CD4-positive, alpha-beta T cell treated with Interleukin-2 at 100 ng/mL for 4 hours (primary cell): ENCODE measurements at regions not wholly inside any gene's neighbourhood (a gene's known extent, or its start where the extent isn't known, plus 50 kb on each side); places are given as distances from the start of the nearest gene placed in this dataset.
"Not testable (repeated sequence)": the region's sequence is repeated elsewhere in the genome, so short reads cannot be mapped to it uniquely, and the experiment has no call there.

ENCODE experiments used
- DNase-seq: peaks from one replicate; pipeline ENCODE4 v3.0.0-alpha.2; 2020; ENCODE audit warnings: low spot score

DNA sequence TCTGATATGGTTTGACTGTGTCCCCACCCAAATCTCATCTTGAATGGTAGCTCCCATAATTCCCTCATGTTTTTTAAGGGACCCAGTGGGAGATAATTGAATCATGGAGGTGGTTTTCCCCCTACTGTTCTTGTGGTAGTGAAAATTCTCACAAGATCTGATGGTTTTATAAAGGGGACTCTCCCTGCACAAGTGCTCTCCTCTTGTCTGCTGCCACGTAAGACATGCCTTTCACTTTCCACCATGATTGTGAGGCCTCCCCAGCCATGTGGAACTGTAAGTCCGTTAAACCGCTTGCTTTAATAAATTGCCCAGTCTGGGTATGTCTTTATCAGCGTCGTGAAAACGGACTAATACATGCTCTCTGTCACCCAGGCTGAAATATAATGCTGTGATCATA, 200.9 kb upstream of the SLIT2 start:
- no peak for DNase-seq

DNA sequence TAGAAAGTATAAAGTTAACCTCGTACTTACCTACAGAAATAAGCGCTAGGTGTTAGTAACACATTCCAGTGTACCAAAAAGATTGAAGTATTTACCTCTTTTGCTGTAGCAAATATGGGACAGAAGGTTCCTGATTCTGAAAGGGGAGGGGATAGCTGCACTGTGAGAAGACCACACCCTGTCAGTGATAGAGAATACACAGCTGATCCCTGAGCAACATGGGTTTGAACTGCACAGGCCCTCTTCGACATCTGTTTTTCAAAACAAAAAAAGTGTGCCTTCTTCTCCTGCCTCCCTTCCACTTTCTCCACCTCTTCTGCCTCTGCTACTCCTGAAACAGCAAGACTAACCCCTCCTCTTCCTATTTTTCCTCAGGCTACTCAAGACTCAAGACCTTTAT, 201.8 kb upstream of the SLIT2 start:
- DNase-seq, result no peak

DNA sequence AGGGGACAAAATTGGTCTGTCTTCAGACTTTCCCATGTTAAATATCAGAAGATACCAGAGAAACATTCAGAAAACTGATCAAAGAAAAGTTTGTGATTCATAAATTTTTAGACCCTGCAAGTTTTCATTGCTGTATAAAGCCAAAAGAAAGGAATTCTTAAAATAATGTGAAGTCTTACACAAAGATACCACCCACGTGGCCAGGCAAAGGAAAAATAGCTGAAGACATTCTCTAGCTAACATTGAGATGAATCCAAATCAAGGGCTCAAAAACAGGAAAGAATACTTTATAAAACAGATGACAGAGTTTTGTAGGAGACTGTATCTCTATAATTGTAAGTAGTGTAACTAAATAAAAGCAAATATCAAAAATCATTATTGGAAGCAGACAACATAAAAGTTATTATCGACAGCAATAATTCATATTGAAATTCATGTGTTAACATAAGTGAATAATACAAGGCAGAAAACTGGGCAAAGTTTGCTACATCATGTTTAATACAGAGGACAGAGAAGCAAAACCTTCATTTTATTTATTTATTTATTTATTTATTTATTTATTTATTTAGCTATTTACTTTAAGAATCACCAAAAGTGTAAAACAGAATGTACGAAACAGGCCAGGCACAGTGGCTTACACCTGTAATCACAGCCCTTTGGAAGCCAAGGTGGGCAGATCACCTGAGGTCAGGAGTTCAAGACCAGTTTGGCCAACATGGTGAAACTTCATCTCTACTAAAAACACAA, 204.6 kb upstream of the SLIT2 start:
- DNase-seq, result no peak

DNA sequence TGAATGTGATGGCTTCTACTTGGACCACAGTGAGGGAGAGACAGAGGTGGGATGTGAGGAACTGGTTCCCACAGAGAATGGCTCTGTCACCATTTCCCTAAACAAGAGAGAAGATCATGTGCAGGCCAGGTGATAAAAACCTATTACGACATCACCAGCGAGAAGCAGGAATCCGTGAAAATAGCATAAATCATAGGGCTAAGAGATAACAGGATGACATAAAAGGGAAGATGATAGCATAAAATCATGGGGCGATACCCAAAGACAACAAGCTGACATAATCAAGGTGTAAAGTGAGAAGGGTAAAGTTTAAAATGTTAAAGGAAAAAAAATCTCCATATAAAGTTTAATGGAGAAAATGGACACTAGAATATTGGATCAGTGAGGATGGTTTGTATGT, 205.5 kb upstream of the SLIT2 start:
- DNase-seq, result no peak

DNA sequence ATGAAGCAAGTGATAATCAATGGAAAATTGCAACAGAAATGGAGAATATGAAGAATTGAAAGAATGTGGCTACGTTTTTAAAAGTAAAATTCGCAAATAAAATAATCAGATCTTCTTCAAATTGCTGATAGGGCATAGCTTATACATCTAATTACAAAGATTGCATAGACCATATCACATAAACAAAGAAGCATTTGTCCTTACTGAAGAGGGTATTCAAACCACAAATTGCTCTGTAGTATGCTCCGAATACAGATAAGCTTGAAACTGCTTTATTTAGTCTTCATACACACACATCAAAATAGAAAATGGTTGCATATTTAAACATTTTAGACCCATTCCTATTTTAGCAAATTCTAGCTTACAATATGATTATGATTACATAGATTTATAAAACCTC, 206.7 kb upstream of the SLIT2 start:
- DNase-seq, result no peak

DNA sequence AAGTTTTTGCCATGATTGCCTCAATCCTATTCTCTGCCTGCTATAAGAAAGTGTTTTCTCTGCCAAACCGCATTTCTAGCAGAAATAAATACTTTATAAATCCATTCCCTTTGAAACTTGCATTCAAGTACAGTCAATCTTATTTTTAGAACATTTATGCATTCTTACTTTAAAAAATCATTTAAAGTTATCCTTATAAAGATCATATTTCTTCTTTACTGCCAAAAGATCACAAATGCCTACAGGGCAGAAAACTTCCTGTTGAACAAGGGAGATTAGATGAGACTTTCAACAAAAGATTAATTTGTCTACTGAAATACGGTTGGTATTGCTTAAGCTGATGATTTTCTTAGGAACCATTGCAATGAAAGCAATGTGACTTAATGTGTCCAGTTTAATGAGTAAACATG, 207.2 kb upstream of the SLIT2 start:
- DNase-seq, result no peak

DNA sequence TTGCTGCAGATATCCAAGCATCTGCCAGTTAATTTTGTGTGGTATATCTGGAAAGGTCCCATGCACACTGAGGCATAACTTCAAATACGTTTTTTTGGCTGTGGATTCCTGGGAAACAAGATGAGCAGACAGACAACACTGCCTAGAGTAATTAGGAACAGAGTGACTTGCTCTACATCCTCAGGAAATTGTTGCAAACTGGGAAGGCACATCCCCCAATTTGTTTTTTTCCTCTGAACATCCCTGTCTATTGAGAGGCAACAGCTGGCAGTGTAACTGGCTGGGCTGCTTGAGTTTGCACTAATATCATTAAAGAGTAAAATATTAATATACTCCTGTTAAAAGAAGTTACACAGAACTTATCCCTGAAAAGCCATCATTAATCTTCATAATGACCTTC, 207.7 kb upstream of the SLIT2 start:
- no peak for DNase-seq

DNA sequence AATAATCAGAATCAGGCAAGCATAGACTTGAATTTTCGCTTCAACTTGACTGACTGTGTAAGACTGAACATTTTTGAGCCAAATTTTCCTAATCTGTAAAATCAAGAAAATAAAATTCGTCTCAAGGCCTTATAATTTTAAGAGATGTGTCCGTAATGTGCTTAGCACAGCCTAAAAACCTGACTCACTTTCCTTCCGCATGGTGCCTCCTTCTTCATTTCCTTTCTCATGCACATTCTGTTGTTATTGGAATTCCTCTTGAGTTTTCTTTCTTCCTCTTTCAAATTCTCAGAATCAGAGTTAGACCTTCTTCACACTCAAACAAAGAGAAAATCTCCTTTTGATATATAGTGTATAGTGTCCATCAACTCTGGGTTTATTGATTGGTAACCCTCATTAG, 208.9 kb upstream of the SLIT2 start:
- no peak for DNase-seq

DNA sequence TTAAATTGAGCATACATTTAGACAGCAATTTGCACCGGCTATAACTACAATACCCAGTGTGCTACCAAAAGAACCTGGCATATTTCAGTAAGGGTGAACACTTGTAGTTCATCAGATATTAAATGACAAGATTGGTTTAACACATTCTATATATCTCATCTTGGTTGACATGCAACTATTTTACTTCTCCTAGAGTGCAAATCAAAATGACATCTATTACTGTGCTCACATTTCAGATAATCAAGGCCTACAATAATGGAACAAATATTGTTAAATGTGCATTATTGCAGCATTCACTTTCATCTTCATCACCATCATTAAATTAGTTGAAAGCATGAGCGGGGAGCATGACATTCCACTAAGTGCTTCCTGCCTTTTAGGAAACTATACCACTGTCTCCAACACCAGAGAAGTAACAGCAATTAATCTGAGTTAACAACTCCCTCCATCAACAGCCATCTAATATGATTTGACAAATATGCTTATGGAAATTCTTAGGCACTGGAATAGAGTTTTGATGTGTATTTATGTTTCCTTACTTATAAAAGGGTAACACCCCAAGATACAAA, 209.8 kb upstream of the SLIT2 start:
- no peak for DNase-seq

DNA sequence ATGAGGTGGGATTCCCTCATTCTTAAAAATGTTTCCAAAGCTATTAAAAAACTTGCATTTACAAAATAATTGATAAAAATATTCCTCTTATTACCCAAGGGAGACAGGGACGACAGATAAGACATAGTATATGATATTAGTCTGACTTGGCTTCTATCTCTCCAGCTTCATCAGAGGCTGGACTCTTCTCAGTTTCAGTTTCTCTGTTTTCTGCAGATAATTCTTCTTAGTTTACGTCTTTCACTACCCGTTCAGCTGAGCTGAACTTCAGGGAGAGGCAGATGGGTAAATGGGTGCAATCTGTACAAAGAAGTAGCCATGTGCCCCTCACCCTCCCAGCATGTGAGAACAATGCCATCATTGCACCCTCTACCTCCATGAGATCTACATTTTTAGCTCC, 214.0 kb upstream of the SLIT2 start:
- DNase-seq, result no peak

DNA sequence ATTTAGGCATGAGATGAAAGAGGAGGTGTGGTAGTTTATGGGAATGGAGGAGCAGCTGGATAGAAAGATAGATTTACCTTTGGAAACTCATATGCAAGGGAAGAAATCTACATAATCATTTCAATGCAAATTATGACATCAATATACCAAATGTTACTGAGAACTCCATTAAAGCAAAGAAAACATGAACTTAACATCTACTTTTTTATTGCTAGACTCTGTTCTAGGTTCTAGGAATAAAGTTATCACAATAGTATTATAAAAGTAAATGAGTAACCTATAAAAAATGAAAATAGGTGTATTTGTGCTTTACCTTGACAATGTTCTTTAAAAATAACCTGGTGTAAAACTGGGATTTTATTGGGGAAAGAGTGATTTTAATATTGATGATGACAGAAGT, 221.6 kb upstream of the SLIT2 start:
- DNase-seq, result no peak

DNA sequence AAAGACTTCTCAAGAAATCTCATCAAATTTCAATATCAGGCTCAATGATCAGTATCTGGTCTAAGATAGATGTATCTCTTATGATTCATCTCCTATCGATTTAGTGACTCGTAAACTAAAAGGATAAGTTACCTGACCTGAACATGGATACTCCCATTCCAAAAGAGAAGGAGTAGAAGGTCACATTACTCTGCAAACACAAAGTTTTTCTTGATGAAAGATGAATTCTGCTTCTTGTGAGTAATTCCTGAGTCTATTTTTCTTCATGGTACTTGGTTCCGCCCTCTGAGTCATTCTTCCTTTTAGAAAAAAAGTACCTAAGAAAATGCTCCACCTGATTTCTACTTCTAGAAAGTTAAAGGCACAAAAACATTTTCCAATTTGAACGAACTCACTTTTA, 223.1 kb upstream of the SLIT2 start:
- no peak for DNase-seq

DNA sequence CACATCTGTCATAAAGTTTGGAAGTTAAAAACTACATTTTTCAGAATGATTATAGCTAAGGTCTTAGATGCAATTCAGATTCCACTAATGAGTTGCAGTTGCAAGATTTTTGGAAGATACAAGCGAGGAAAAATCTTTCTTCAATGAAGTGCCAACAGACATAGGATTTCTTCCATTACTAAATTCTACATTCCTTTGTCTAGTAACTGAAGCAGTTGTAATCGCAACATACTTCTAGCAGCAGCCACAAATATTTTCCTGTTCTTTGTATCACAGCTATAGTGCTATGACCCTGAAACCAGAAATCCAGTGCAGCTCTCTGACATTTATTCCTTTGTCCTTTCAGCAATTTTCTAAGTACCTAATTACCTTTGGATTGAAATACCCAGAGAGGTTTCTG, 225.2 kb upstream of the SLIT2 start:
- DNase-seq, result no peak

DNA sequence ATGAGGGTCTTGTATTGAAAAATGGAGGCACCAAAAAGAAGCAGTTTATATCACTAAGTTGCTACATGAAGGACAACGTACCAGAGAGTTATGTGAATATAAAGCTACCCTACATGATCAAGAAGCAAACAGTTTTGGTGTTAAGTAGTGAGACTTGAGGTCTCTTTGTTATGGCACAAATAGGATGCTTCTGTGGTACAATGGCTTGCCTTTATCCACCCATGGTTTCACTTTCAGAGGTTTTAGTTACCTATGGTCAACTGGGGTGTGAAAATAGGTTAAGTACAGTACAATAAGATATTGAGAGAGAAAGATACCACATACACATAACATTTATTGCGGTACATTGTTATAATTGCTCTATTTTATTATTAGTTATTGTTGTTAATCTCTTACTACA, 229.2 kb upstream of the SLIT2 start:
- no peak for DNase-seq

DNA sequence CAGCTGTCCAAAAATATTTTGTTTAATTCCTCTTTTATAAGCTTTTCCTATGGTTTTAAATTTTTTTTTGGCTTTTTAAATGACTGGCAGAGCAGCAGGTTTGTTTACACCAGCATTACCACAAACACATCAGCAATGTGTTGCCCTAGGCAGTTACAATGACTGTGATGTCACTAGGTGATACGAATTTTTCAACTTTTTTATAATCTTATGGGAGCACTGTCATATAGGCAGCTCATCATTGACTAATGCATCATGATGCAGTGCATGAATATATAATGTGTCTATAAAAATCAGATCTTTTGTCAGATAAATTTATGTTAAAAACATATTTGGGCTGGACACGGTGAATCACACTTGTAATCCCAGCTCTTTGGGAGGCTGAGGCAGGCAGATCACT, 231.6 kb upstream of the SLIT2 start:
- DNase-seq, result no peak

DNA sequence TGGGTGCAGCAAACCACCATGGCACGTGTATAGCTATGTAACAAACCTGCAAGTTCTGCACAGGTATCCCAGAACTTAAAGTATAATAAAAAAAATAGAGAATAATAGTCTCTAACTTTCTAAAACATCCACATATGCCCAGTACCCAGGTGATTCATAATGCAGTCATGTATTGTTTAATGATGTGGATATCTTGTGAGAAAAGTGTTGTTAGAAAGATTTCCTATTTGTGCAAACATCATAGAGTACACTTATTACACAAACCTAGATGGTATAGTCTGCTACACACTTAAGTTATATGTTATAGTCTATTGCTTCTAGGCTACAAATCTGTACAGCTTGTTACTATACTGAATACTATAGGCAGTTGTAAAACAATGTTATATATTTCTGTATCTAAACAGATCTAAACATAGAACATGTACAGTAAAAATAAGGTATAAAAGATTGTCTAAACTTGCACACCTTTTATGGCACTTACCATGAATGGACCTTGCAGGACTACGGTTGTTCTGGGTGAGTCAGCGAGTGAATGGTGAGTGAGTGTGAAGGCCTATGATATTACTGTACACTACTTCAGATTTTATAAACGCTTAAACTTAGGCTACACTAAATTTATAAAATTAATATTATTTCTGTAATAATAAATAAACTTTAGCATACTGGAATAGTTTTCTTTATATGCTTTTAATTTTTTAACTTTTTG, 232.2 kb upstream of the SLIT2 start:
- DNase-seq, result no peak

DNA sequence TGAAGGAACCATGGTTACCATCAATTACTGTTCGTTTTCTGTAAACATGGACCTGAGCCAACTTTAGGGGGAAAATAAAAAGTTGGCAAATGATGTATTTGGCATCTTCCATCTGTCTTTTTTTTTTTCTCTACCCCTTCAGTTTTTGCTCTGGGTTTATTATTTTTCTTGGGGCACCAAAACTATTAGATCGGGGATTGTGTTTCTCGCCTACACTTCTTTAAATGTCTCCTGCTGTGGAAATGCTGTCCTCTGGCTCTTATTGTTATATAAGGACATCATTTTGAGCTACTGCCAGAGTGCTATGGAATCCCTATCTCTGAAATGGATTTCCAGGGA, 234.0 kb upstream of the SLIT2 start:
- DNase-seq, result no peak

DNA sequence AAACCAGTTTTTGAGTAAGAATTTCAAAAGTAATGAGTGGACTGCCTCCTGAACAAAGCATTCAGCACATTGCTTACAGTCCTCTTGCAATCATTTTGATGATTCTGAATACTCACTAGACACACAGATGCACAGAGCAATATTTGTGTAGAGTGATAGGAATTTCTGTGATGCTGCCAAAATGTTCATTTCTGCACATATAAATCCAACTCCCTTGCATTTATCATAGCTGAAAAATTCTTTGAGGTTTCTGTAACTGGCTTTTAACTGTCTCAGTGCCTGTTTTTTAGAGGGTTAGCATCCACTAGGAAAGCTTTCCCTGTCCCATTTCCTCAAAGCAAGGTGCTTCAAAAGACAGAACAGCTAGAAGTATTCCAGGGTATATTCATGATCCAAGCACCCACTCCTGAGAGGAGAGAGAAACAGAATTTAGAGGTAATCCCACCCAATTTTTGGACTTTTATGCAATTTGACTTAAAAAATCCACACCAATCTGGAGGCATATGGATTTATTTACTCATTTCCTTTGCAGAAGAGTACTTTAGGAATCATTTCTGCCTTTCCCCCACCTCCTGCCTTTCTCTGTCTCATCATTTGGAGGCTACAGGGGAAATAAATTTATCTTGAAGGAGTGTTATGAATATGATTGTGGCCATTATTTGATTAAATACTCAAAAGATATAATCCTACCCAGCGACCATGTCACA, 234.5 kb upstream of the SLIT2 start:
- no peak for DNase-seq

DNA sequence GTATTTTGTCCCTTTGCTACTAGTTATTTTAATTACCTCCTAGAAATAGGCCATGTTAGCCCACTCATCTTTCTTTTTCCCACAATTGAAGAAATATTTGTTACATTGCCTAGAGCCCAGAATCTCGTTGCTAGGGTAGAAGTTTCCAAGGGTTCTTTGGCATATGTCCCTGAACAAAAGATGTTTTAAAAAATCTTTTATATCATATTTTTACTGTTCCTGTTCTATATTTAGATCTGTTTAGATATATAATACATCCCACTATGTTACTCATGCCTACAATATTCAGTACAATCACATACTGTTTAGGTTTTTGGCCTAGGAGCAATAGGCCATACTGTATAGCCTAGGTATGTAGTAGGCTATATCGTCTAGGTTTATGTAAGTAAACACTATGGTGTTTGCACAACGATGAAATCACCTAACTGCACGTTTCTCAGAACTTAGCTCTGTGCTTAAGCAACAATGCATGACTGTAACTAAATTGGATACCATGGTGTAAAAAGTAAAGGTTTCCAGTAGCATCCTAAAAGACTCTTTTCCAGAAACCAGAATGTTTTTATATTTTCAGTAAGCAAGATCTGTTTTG, 236.0 kb upstream of the SLIT2 start:
- DNase-seq, result no peak

DNA sequence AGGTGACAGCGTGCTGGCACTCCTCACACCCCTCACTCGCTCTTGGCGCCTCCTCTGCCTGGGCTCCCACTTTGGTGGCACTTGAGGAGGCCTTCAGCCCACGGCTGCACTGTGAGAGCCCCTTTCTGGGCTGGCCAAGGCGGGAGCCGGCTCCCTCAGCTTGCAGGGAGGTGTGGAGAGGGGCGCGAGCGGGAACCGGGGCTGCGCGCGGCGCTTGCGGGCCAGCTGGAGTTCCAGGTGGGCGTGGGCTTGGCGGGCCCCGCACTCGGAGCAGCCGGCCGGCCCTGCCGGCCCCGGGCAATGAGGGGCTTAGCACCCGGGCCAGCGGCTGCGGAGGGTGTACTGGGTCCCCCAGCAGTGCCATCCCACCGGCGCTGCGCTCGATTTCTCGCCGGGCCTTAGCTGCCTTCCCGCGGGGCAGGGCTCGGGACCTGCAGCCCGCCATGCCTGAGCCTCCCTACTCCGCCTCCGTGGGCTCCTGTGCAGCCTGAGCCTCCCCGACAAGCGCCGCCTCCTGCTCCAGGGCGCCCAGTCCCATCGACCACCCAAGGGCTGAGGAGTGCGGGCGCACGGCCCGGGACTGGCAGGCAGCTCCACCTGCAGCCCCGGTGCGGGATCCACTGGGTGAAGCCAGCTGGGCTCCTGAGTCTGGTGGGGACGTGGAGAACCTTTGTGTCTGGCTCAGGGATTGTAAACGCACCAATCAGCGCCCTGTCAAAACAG, 247.7 kb upstream of the SLIT2 start:
- DNase-seq, result not testable (repeated sequence)

DNA sequence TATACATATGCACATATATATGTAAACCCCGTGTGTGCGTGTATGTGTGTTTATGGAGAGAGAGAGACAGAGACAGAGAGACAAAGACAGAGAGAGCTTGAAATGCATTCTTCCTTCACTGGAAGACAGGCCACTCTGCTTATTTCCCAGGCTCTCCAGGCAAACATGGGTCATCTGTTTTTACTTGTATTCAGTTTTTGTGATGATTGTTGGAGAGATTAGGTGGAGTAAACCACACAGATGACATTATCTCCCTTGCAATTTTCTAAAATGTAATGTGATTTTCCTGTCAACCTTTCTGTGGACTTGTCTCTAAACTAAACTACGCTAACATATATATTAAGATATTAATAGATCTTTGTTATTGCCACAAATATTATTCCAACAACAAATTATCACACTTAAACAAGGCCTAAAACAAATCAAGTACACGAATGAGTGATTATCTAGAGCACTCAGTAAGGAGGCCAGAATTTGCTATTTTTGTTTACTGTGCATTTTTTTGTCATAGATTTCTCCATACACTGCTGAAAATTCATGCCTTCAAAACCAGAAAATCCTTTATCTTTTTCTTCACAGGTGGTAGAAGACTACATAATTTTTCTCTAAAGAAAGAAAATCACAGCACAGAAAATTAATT, 251.8 kb upstream of the SLIT2 start:
- DNase-seq, result no peak

DNA sequence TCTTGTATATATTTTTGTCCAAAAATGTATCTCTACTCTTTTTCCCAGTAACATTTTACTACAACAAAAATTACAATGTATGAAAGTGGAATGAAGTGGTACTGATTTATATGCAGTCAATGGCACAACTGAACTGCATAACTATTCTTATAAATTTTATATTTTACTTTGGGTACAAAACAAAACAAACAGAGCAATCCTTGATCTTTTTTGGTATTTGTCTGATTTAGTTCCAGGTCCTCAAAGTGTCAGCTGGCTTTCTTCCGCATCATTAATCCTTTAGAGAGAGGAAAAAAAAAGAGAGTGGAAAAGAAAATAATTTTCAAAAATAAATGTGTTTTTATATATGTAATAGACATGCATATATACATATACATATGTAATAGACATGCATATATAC, 252.4 kb upstream of the SLIT2 start:
- DNase-seq, result no peak
